ENCODE measurements at regions not wholly inside any gene's neighbourhood (a gene's known extent, or its start where the extent isn't known, plus 50 kb on each side); places are given as distances from the start of the nearest gene placed in this dataset.

GRCh38 chr9:108207561-108208165 lies 648.1 kb downstream of the ACTL7B start:
- Histone ChIP-seq H3K9me3 (ENCODE audit: control insufficient read depth, low read length) (no peaks in the 10 kb centered on the region), H3K36me3 (ENCODE audit: control insufficient read depth, insufficient read depth, low read length) (no peaks in the 10 kb centered on the region), H3K4me1 (ENCODE audit: control insufficient read depth, insufficient read depth, low read length) (no peaks in the 10 kb centered on the region), H3K27me3 (ENCODE audit: control insufficient read depth, insufficient read depth, low read length, poor library complexity, severe bottlenecking) (no peaks in the 10 kb centered on the region), H3K4me3 (ENCODE audit: insufficient read depth, low read depth, low read length) (no peak overlapping the region), H3K27ac (ENCODE audit: insufficient read depth, low read depth, low read length, poor library complexity, severe bottlenecking) (no peak overlapping the region)
- WGBS, 2 experiments: 88 to 92% methylated on average over 6 to 7 of the region's 7 CpGs

- no peaks in the 10 kb centered on the region for H3K9me3 ChIP-seq (ENCODE audit: control insufficient read depth, low read length)
- no peaks in the 10 kb centered on the region for H3K36me3 ChIP-seq (ENCODE audit: control insufficient read depth, insufficient read depth, low read length)
- H3K27me3 ChIP-seq (ENCODE audit: control insufficient read depth, insufficient read depth, low read length, poor library complexity, severe bottlenecking): no peaks in the 10 kb centered on the region
- no peak overlapping the region for H3K27ac ChIP-seq (ENCODE audit: insufficient read depth, low read depth, low read length, poor library complexity, severe bottlenecking)
- no peak overlapping the region for H3K4me3 ChIP-seq (ENCODE audit: insufficient read depth, low read depth, low read length)
- H3K4me1 ChIP-seq (ENCODE audit: control insufficient read depth, insufficient read depth, low read length): no peaks in the 10 kb centered on the region
Observed at GRCh38 chr9:108205276-108205675, 650.5 kb downstream of the ACTL7B start.

- H3K27ac ChIP-seq (ENCODE audit: insufficient read depth, low read depth, low read length, poor library complexity, severe bottlenecking): no peak overlapping the region
- H3K27me3 ChIP-seq (ENCODE audit: control insufficient read depth, insufficient read depth, low read length, poor library complexity, severe bottlenecking): no peaks in the 10 kb centered on the region
- no peaks in the 10 kb centered on the region for H3K9me3 ChIP-seq (ENCODE audit: control insufficient read depth, low read length)
- 93 to 100% methylated on average over 1 of the region's 1 CpG for WGBS, 2 experiments
- H3K4me3 ChIP-seq (ENCODE audit: insufficient read depth, low read depth, low read length): no peak overlapping the region
- no peaks in the 10 kb centered on the region for H3K4me1 ChIP-seq (ENCODE audit: control insufficient read depth, insufficient read depth, low read length)
- no peaks in the 10 kb centered on the region for H3K36me3 ChIP-seq (ENCODE audit: control insufficient read depth, insufficient read depth, low read length)
Observed at GRCh38 chr9:108197899-108198298, 657.9 kb downstream of the ACTL7B start.

- H3K4me3 ChIP-seq (ENCODE audit: insufficient read depth, low read depth, low read length): no peak overlapping the region
- no peak overlapping the region for H3K27ac ChIP-seq (ENCODE audit: insufficient read depth, low read depth, low read length, poor library complexity, severe bottlenecking)
- no peaks in the 10 kb centered on the region for H3K27me3 ChIP-seq (ENCODE audit: control insufficient read depth, insufficient read depth, low read length, poor library complexity, severe bottlenecking)
- no peaks in the 10 kb centered on the region for H3K4me1 ChIP-seq (ENCODE audit: control insufficient read depth, insufficient read depth, low read length)
- WGBS, 2 experiments: 95 to 99% methylated on average over 3 of the region's 3 CpGs
- no peaks in the 10 kb centered on the region for H3K9me3 ChIP-seq (ENCODE audit: control insufficient read depth, low read length)
- H3K36me3 ChIP-seq (ENCODE audit: control insufficient read depth, insufficient read depth, low read length): no peaks in the 10 kb centered on the region
Observed at GRCh38 chr9:108197008-108197365, 658.8 kb downstream of the ACTL7B start.

- H3K9me3 ChIP-seq (ENCODE audit: control insufficient read depth, low read length): no peaks in the 10 kb centered on the region
- 92 to 95% methylated on average over 5 of the region's 5 CpGs for WGBS, 2 experiments
- H3K4me1 ChIP-seq (ENCODE audit: control insufficient read depth, insufficient read depth, low read length): no peaks in the 10 kb centered on the region
- no peaks in the 10 kb centered on the region for H3K36me3 ChIP-seq (ENCODE audit: control insufficient read depth, insufficient read depth, low read length)
- H3K4me3 ChIP-seq (ENCODE audit: insufficient read depth, low read depth, low read length): no peak overlapping the region
- no peaks in the 10 kb centered on the region for H3K27me3 ChIP-seq (ENCODE audit: control insufficient read depth, insufficient read depth, low read length, poor library complexity, severe bottlenecking)
- H3K27ac ChIP-seq (ENCODE audit: insufficient read depth, low read depth, low read length, poor library complexity, severe bottlenecking): no peak overlapping the region
Observed at GRCh38 chr9:108196332-108197007, 659.3 kb downstream of the ACTL7B start.

GRCh38 chr9:108194154-108194553 lies 661.6 kb downstream of the ACTL7B start:
- no peak overlapping the region for H3K4me3 ChIP-seq (ENCODE audit: insufficient read depth, low read depth, low read length)
- H3K36me3 ChIP-seq (ENCODE audit: control insufficient read depth, insufficient read depth, low read length): no peaks in the 10 kb centered on the region
- no peaks in the 10 kb centered on the region for H3K9me3 ChIP-seq (ENCODE audit: control insufficient read depth, low read length)
- no peaks in the 10 kb centered on the region for H3K27me3 ChIP-seq (ENCODE audit: control insufficient read depth, insufficient read depth, low read length, poor library complexity, severe bottlenecking)
- peaks cover under 1% of the 10 kb centered on the region for H3K4me1 ChIP-seq (ENCODE audit: control insufficient read depth, insufficient read depth, low read length)
- H3K27ac ChIP-seq (ENCODE audit: insufficient read depth, low read depth, low read length, poor library complexity, severe bottlenecking): no peak overlapping the region

GRCh38 chr9:108193026-108193710 lies 662.6 kb downstream of the ACTL7B start:
- H3K4me3 ChIP-seq (ENCODE audit: insufficient read depth, low read depth, low read length): no peak overlapping the region
- H3K27me3 ChIP-seq (ENCODE audit: control insufficient read depth, insufficient read depth, low read length, poor library complexity, severe bottlenecking): no peaks in the 10 kb centered on the region
- no peak overlapping the region for H3K27ac ChIP-seq (ENCODE audit: insufficient read depth, low read depth, low read length, poor library complexity, severe bottlenecking)
- no peaks in the 10 kb centered on the region for H3K9me3 ChIP-seq (ENCODE audit: control insufficient read depth, low read length)
- H3K4me1 ChIP-seq (ENCODE audit: control insufficient read depth, insufficient read depth, low read length): peaks cover 4% of the 10 kb centered on the region
- H3K36me3 ChIP-seq (ENCODE audit: control insufficient read depth, insufficient read depth, low read length): no peaks in the 10 kb centered on the region
- 97 to 98% methylated on average over 6 to 8 of the region's 8 CpGs for WGBS, 2 experiments

GRCh38 chr9:108191065-108191464 lies 664.7 kb downstream of the ACTL7B start:
- H3K4me3 ChIP-seq (ENCODE audit: insufficient read depth, low read depth, low read length): no peak overlapping the region
- no peaks in the 10 kb centered on the region for H3K9me3 ChIP-seq (ENCODE audit: control insufficient read depth, low read length)
- no peaks in the 10 kb centered on the region for H3K27me3 ChIP-seq (ENCODE audit: control insufficient read depth, insufficient read depth, low read length, poor library complexity, severe bottlenecking)
- no peaks in the 10 kb centered on the region for H3K36me3 ChIP-seq (ENCODE audit: control insufficient read depth, insufficient read depth, low read length)
- no peak overlapping the region for H3K27ac ChIP-seq (ENCODE audit: insufficient read depth, low read depth, low read length, poor library complexity, severe bottlenecking)
- H3K4me1 ChIP-seq (ENCODE audit: control insufficient read depth, insufficient read depth, low read length): peaks cover 4% of the 10 kb centered on the region
- WGBS, 2 experiments: 86 to 87% methylated on average over 4 of the region's 4 CpGs

GRCh38 chr9:108188976-108189375 lies 666.8 kb downstream of the ACTL7B start:
- no peaks in the 10 kb centered on the region for H3K27me3 ChIP-seq (ENCODE audit: control insufficient read depth, insufficient read depth, low read length, poor library complexity, severe bottlenecking)
- H3K4me3 ChIP-seq (ENCODE audit: insufficient read depth, low read depth, low read length): no peak overlapping the region
- WGBS, 2 experiments: 74 to 81% methylated on average over 2 of the region's 2 CpGs
- H3K27ac ChIP-seq (ENCODE audit: insufficient read depth, low read depth, low read length, poor library complexity, severe bottlenecking): no peak overlapping the region
- no peaks in the 10 kb centered on the region for H3K36me3 ChIP-seq (ENCODE audit: control insufficient read depth, insufficient read depth, low read length)
- peaks cover 4% of the 10 kb centered on the region for H3K4me1 ChIP-seq (ENCODE audit: control insufficient read depth, insufficient read depth, low read length)
- no peaks in the 10 kb centered on the region for H3K9me3 ChIP-seq (ENCODE audit: control insufficient read depth, low read length)

- Histone ChIP-seq H3K4me3 (ENCODE audit: insufficient read depth, low read depth, low read length) (no peak overlapping the region), H3K9me3 (ENCODE audit: control insufficient read depth, low read length) (no peaks in the 10 kb centered on the region), H3K36me3 (ENCODE audit: control insufficient read depth, insufficient read depth, low read length) (no peaks in the 10 kb centered on the region), H3K27ac (ENCODE audit: insufficient read depth, low read depth, low read length, poor library complexity, severe bottlenecking) (no peak overlapping the region), H3K27me3 (ENCODE audit: control insufficient read depth, insufficient read depth, low read length, poor library complexity, severe bottlenecking) (no peaks in the 10 kb centered on the region), H3K4me1 (ENCODE audit: control insufficient read depth, insufficient read depth, low read length) (peaks cover 4% of the 10 kb centered on the region)
- 88 to 90% methylated on average over 2 of the region's 2 CpGs for WGBS, 2 experiments
Observed at GRCh38 chr9:108188482-108188881, 667.3 kb downstream of the ACTL7B start.
